ENCODE measurements at regions not wholly inside any gene's neighbourhood (a gene's known extent, or its start where the extent isn't known, plus 50 kb on each side); places are given as distances from the start of the nearest gene placed in this dataset.
A peak's percentile ranks its signal among the peaks of the same experiment; 100 is the strongest.
"Not testable (repeated sequence)": the region's sequence is repeated elsewhere in the genome, so short reads cannot be mapped to it uniquely, and the experiment has no call there.

DNA sequence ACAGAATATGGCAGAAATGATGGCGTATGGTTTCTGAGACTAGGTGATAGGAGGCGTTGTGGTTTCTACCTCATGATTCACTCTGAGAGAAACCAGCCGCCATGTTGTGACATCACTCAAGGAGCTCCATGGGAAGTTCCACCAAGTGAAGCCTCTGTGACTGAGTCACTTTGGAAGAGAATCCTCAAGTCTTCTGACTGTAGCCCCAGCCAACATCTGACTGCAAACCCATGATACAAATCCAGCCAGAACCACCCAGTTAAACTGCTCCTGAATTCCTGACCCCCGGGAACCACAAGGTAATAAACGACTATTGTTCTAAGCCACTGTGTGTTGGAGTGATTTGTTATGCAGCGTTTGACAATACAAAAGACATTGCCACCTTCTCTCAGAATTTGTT lies 91.1 kb upstream of the CARD11 start:
- FAIRE-seq, result no peak
- DNase-seq (ENCODE audit: insufficient read length, low spot score), result no peak

DNA sequence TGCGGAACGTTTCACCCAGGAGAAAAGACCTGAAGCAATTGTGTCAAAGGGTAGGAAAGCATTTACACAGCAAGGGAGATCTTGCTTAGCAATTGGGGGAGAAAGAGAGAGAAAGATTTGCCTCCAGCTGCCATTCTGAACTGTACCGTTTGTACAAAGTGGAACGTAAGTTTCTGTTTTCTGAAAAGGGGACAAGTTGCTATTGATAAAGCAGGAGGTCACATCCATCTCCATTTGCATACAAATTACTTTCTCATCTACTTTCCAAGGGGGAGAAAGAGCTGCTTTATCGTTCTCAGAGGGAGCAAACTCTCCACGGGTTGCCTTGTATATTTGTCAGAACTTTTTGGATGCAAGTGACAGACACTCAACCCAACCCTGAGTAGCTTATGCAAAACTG lies 92.0 kb upstream of the CARD11 start:
- no peak for DNase-seq (ENCODE audit: insufficient read length, low spot score)
- FAIRE-seq, result no peak

DNA sequence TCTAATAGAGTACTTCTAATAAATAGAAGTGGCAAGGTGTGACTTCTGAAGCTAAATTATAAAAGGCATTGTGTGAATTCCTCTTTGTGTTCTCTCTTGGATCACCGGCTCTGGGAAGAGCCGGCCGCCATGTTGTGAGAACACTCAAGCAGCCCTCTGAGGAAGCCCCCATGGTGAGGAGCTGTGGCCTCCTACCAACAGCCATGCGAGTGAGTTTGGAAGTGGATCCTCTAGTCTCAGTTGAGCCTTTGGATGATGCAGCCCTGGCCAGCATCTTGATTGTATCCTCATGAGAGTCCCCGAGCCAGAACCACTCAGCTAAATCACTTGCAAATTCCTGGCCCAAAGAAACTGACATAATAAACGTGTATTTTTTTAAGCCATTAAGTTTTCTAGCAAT lies 94.5 kb upstream of the CARD11 start:
- DNase-seq (ENCODE audit: insufficient read length, low spot score) (no peak), FAIRE-seq (no peak)

DNA sequence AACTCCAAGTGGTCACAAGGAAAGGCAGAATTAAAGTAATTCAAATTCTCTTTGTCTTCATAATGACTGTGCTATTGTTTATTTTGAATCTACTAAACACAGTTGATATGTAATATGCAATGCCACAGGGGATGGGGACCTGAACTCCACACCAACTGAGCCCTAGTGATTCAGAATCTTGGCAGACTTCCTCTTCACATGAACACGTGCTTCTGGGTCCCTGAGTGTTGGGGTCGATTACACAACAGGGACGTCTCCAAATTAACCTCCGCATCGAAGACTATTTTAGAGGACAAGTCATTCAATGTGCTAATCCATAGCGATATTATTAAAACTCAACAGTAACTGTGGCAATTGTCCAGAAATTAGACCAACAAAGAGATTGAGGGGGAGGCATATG lies 95.3 kb upstream of the CARD11 start:
- no peak for DNase-seq (ENCODE audit: insufficient read length, low spot score)
- no peak for FAIRE-seq

DNA sequence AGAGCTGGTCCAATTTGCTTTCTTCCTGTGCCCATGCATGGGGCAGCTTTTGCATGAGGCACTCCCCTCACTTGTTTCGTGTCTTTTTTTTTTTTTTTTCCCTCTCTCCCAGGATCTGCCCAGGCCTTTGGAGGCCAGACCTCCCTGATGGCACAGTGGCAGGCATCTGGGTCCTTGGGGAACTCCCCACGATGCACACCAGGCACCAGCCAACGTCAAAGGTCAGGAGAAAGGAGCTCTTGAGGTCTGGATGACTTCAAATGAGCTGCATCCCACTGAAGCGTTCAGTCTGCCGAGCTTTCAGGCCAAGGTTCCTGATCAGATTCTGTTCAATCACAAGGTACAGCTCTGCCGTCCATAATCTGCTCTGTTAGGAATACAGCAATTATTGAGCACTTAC lies 97.2 kb upstream of the CARD11 start:
- no peak for DNase-seq (ENCODE audit: insufficient read length, low spot score)
- FAIRE-seq, result no peak

DNA sequence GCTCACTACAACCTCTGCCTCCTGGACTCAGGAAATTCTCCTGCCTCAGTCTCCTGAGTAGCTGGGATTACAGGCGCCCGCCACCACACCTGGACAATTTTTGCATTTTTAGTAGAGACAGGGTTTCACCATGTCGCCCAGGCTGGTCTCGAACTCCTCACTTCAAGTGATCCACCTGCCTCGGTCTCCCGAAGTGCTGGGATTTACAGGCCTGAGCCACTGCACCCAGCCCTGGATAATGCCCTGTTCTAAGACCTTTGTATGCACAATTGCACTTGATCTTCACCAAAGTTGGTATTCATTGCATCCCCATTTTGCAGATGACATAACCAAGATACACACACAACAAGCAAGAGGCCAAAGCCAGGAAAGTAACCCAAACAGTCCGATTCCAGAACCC lies 97.7 kb upstream of the CARD11 start:
- no peak for FAIRE-seq
- DNase-seq (ENCODE audit: insufficient read length, low spot score), result no peak

DNA sequence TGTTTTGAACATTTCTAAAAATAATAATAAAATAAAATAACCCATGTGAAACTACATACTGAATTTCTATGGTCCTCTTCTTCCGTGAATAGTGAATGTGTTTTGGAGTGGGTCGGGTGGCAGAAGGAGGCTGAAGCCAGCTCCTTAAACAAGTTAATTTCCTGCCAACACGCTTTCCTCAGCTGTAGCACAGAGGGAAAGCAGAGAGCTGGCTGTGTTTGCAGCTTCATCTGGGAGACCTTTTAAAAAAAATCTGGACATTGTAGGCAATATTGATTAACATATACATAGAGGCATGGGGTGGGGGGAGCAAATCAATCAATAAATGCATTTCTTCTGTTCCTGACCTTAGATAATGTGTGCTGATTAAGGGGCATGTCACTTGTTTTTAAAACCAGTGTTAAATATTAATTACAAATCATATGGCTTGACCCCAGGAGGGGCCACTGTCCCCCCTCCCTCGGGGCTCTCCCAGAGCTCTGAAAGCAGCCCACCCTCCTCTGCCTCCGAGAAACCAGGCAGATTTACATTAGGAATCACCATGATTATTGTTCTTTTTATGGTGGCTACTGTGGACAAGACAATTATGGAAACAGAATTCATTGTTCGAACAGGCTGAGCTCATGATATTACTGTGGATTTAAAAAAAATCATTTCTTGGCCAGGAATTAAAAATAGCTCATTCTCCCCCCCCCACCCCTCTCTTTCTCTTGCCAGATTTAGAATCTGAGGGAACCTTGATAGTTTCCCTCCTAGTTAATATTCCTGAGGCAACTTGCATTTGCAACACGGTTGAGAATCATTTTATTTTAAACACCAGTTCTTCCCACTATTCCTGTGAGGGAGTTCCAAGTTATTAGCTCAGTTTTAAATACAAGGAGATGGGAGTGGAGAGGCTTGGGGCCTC lies 100.5 kb upstream of the CARD11 start:
- FAIRE-seq, result no peak
- DNase-seq (ENCODE audit: insufficient read length, low spot score), result no peak

DNA sequence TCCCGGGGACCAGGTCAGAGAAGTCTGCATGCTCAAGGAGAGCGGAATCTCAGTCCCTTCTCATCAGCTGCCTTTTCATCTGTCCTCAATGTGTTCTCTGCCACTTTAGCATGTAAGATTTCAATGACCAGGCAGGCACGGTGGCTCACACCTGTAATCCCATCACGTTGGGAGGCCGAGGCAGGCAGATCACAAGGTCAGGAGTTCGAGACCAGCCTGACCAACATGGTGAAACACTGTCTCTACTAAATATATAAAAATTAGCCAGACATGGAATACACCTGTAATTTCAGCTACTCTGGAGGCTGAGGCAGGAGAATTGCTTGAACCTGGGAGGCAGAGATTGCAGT lies 101.1 kb upstream of the CARD11 start:
- not testable (repeated sequence) for FAIRE-seq; DNase-seq (ENCODE audit: insufficient read length, low spot score)

DNA sequence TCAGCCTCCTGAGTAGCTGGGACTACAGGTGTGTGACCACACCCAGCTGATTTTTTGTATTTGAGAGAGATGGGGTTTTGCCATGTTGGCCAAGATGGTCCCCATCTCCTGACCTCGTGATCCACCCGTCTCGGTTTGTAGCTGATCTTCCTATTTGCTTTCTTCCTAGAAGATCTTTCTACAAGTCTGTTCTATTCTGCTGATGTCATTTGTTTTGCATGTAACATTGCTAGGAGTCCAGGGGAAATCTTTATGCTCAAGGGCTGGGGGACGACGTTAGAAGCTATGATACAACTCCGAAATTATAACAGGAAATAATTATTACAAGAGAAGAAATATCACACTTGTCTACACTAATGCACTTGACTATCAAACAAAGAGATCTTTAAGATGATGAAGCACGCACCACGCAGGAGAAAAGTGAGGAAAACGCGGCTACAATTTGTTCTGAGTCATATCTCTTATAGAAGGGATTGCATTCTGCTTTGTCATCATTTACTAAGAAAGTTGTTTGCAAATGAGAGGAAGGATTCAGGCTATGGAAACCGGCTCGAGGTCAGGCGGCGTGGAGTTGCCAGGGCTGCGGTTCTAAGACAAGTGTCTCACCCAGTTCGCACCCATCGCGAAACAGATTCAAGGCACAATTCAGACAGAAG lies 103.0 kb upstream of the CARD11 start:
- DNase-seq (ENCODE audit: insufficient read length, low spot score), result no peak
- FAIRE-seq, result no peak

DNA sequence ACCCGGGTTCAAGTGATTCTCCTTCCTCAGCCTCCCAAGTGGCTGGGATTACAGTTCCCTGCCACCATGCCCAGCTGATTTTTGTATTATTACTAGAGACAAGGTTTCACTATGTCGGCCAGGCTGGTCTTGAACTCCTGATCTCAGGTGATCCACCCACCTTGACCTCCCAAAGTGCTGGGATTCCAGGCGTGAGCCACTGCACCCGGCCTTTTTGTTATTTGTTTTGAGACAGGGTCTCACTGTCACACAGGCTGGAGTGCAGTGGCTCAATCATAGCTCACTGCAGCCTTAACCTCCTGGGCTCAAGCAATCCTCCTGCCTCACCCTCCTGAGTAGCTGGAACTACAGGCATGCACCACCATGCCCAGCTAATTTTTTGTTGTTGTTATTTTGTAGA lies 104.8 kb upstream of the CARD11 start:
- FAIRE-seq; DNase-seq (ENCODE audit: insufficient read length, low spot score): not testable (repeated sequence)

DNA sequence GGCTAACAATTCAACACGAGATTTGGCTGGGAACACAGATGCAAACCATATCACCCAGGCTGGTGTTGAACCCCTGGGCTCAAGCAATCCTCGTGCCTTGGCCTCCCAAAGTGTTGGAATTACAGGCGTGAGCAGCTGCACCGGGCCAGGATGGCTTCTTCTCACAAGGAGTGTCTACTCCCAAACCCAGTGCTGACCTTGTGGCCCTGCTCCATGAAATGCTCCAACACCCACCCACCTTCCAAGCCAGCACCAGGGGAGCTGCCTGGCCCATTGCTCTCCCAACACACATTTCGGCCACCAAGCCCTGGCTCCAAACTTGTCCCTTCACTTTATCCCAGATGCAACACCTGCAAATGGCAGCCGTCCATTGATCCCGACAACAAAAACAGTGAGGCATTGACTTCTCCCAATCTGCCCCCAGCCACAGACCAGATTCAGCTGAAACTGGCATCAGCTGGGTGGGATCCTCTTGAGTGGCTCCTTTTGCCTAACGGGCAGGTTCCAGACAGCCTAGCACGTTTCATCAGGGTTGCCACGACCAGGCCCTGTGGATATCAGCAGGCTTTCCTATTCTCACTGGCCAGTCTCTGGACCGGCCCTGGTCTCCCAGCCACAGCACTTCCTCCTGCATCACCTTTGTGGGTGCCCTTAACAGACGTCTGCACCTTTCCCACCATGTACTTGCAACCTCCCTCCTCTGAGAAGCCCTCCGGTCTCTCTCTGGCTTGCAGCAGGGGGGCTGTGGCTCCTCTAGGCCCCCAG lies 105.7 kb upstream of the CARD11 start:
- DNase-seq (ENCODE audit: insufficient read length, low spot score), result no peak
- no peak for FAIRE-seq

DNA sequence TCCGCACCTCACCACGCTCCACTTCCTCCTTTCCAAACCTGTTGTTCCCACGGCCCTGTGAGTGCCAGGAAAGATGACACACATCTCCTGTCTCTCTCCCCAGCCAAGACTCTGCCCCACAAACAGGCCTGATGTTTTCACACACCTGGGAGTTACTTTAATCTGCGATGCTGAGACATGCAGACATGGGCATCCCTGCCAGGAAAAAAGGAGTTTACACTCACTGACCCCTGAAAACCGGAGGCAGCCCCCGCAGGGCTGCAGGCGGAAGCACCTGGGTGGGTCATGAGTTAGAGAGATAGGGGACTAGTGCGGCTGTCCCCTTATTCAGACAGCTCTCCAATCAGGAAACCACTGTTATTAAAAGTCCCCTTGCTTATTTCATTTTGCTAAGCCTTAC lies 106.4 kb upstream of the CARD11 start:
- DNase-seq (ENCODE audit: insufficient read length, low spot score), result no peak
- FAIRE-seq, result no peak

DNA sequence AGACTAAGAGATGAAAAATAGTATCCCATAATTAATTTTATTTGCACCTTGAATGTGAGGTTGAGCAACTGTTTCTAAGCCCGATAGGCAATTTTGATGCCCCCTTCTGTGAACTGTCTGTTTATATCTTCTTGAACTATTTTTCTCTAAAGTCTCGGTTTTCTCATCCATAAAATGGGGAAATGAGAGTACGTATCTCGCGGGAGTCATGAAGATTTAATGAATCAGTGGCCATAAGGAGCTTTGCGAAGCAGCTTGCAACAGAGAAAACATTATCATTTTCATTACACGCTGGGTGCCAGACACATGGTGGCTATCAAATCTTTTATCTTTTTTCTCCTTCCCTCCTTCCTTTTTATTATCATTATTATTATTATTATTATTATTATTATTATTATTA lies 108.1 kb upstream of the CARD11 start:
- FAIRE-seq, result no peak
- no peak for DNase-seq (ENCODE audit: insufficient read length, low spot score)

DNA sequence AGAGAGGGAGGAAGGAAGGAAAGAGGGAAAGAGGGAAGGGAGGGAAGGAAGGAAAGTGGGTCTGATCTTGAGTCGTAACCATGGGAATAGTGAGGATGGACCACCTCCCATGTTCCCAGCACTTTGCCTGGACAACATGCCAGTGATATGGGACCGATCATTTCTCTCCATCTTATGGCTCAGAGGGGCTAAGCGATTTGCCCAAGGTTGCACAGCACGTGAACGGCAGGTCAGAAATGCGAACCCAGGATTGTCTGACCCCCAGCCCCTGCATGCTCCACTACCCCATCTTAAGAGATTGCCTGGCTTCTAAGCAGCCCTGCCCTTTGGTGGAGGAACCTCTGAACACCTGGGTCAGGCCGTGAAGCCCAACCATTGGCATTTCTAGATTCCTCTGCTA lies 109.0 kb upstream of the CARD11 start:
- DNase-seq (ENCODE audit: insufficient read length, low spot score) (no peak), FAIRE-seq (no peak)

DNA sequence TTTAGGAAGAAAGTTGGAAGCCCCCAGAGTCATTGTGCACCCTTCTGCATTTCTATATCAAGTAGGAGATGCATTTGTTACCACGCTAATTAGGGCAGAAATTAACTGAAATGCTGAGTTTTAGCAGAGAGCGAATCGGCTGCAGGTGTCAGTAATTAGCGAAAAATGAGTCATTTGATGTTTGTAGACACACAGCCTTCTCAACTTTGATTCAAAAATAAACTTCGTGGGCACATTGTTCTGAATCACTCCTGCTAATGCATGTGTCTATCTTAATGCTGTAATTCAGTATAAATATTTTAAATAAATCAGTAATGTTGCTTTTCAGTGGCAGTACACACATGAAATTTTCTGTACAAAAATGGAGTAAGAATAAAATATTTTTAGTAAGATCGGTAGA lies 109.5 kb upstream of the CARD11 start:
- DNase-seq (ENCODE audit: insufficient read length, low spot score), result no peak
- FAIRE-seq, result no peak

DNA sequence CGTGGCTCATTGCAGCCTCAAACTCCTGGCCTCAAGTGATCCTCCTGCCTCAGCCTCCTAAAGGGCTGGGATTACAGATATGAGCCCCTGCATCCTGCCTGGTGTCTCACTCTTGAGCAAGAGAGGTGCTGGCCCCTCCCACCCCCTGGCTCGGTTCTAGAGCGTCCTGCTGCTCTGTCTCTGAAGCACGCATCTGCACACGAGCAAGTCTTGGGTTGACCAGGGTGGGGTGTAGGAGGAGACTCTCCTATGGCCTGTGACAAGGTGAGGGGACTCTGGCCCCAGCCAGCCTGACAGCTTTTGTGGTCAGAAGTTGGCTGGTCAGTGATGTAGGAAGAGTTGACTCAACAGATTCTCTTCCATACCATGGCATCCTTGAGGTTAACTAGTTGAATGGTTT lies 110.7 kb upstream of the CARD11 start:
- no peak for DNase-seq (ENCODE audit: insufficient read length, low spot score)
- no peak for FAIRE-seq

DNA sequence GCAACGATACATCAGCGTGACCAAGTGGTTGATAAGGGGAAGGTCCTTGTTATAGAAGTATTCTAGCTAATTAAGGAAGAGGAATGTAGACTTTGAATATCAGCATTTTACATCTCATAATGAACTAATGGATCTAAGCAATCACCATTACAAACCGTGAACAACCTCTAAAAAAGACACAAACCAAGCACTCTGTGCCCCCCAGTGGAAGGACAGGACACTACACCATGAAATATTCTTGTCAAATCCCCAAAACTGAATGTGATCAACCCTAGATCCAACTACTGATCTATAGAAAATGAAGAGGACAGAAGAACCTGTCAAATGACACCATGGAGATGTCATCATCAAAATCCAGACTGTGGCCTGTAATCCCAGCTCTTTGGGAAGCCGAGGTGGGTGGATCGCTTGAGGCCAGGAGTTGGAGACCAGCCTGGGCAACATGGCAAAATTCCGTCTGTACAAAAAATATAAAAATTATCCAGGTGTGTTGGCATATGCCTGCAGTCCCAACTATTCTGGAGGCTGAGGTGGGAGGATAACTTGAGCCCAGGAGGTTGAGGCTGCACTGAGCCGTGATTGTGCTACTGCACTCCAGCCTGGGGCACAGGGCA lies 111.3 kb upstream of the CARD11 start:
- peak; percentile 36 for DNase-seq (ENCODE audit: insufficient read length, low spot score)
- peak; percentile 71 for FAIRE-seq

DNA sequence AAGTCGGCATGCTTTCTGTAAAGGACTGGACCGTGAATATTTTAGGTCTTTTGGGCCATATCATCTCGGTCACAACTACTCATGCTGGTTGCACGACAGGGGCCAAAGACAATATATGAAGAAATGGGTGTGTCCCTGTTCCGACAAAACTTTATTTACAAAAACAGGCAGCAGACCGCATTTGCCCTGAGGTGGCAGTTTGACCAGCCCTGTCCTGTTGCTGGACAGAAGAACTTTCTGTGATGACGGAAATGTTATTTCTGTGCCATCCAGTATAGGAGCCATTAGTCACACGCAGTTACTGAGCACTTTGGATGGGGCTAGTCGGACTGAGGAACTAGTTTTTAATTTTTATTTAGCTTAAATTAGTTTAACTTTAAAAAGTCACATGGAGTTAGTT lies 112.8 kb upstream of the CARD11 start:
- FAIRE-seq (no peak), DNase-seq (ENCODE audit: insufficient read length, low spot score) (no peak)

DNA sequence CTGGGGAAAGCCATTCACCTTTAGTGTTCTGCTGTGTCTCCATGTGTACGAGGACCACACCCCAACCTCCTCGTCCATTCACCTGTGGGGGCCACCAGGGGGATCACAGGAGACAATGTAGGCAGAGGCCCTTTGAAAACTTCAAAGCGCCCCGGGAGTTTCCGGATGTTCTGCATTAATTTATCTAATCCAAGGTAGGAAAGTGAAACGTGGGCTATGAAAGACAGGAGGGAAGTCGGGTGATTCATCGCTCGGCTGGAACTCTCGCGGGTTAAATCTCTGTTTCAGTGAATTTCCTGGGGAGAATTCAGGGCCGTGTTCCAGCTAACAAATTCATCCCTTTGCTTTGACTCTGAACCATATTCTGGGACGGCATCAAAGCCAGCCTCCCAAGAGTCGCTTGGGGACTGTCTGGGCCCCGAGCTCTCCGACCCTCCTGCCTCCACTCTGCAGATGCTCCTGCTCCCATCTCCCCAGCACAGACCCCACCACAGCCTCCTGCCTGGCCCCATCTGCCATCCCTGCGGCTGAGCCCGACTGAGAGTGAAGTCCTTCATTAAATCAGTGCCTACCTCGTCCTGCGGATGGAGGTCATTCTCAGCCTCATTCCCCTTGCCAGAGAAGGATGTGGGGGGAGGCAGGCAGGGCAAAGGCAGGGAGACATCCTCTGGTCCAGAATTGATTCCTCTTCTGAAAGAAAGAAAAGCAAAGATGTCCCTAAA lies 114.1 kb upstream of the CARD11 start:
- FAIRE-seq, result no peak
- no peak for DNase-seq (ENCODE audit: insufficient read length, low spot score)

DNA sequence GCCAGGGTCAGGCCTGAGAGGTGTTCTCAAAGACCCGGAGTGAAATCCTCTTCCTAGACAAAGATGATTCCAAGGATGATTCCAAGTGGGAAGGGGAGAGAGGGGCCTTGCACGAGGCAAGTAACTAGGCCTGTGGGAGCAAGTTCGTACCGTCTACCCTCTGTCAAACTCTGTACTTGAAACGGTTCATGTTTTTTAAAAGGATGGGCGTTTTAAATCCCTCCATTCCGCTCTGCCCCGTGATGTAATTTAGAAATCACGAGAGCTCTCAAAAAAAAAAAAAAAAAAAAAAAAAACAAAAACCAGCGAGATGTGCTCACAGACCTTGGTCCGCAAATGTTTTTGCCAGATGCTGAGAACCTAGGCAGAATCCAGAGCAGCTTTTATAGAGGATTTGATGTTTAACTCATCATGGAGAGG lies 114.7 kb upstream of the CARD11 start:
- no peak for FAIRE-seq
- no peak for DNase-seq (ENCODE audit: insufficient read length, low spot score)

DNA sequence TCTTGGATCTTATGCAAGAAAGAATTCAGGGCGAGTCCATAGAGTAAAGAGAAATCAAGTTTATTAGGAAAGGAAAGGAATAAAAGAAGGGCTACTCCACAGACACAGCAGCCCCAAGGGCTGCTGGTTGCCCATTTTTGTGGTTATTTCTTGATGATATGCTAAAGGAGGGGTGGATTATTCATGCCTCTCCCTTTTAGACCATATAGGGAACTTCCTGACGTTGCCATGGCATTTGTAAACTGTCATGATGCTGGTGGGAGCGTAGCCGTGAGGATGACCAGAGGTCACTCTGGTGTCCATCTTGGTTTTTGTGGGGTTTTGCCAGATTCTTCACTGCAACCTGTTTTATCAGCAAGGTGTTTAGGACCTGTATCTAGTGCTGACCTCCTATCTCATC lies 115.4 kb upstream of the CARD11 start:
- DNase-seq (ENCODE audit: insufficient read length, low spot score) (no peak), FAIRE-seq (no peak)
